DMS 273 (cell line): ENCODE measurements at regions not wholly inside any gene's neighbourhood (a gene's known extent, or its start where the extent isn't known, plus 50 kb on each side); places are given as distances from the start of the nearest gene placed in this dataset.
"Not testable (repeated sequence)": the region's sequence is repeated elsewhere in the genome, so short reads cannot be mapped to it uniquely, and the experiment has no call there.

Source experiments
- DNase-seq: peaks from one replicate; lab custom pipeline; 2025; ENCODE audit not compliant: unreplicated experiment; lab: John Stamatoyannopoulos, UW

DNA sequence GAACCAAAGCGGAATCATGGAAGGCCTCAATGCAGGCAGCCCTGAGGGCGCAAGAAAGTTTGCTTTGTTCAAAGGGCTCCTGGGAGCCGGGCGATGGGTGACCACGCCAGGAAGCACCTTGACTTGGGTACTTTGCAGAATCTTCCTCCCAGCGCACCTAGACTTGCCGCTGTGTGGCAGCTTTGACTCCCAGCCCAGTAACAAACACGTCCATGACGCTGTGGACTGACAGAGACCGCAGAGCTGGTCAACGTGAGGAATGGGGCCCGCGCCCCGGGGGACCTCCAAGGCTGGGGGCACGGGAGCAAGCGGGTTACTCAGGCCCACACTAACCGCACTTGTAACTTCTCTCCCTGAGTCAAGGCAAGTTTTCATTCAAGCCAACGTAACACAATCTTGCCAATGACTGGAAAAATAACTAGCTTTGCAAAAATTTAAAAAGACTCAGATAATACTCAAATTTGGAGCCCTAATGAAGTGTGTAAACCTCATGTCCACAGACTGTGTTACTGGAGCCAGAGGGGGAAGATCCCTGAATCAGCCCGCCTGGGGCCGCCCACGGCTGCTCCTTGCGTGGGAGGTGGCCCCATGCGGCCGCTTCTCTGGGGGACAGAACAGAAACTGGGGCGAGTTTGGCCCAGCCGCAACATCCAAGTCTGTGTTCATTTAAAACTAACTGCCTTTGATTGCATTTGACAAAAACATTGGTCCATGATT lies 130.8 kb downstream of the DNAJB6 start:
- no peak for DNase-seq

DNA sequence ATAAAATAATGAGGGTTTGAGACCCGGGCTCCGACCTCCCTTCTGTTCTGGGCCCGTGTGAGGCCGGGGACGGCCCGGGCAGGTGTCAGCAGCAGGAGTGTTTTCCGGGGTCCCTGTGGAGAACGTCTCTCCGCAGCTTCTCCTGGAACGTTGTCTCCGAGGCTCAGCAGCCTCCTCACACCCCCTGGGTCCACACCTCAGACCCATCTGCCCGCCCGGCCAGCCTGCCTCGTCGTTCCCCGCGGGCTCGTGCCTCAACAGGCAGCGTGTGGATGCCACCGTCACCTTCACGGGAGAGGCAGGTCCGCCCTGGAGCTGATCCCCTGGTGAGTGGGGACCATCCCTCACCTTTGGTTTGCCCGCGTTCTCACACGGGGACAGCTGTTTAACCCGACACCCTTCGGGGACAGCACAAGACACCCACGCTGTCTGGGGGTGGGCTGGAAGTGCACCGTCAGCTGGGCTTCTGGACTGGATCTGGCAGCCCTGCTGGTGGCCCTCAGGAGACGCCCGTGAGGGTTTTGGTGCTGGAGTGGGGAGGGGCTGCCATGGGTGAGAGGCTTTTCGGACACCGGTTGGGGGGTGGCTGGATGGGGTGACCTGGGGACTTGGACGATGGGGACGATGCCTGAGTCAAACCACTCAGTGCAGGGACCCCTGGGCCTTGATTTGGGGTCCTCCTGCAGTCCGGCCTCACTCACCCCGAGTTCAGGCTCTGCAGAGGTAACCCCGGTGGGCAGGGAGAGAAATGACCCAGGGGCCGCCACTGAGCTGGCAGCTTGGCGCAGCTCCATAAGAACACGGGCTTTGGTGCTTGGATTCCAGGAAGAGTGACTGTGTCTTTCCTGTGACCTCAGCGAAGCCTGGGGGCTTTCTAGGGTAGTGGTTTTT lies 131.7 kb downstream of the DNAJB6 start:
- no peak for DNase-seq

DNA sequence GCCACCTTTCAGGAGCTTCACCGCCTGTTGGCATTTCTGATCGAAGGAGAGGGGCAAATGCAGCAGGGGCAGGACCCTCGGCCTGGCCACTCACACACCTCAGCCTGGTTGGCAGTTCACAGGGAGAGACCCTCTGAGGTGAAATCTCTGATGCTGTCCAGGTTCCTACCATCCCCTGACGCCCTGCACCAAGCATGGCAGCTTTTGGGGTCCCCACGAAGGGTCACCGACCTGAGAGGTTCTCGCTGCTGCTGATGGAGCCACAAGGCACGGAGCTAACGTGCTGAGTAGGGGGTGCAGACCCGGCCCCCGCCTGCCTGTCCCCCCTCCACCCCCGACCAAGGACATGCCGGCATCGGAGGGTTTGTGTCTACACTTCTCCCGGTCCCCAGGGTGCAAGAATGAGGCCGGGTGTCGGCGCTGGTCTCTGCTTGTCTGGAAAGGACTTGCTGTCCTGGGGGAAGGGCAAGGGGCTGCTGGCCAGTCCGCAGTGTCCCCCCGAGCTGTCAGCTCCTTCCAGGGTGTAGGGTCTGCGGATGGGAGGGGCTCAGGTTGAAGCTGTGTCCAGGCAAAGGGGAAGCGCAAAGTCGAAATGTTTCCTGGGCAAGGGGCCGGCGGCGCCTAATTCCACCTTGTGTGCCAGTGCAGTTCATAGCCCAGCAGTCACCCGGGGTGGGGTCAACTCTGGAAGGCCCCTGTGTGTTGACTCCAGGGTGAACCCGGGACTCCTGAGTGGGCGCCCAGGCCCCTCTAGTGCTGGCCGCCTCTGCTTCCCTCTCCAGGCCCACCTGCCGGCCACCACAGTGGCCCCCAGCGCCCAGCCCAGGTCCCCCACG lies 132.6 kb downstream of the DNAJB6 start:
- DNase-seq = no peak

DNA sequence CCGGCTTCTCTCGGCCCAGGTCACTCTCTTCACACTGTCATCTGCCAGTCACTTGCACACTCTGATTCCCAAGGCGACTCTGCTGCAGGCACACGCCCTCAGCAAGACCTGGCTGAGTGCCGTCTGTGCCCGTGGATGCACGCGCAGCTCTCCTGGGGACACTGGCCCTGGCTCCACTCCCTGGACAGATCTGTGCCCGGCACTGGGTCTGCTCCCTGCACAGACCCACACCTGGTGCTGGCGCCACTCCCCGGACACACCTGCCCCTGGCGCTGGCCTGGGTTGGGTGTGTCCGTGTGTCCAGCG lies 133.2 kb downstream of the DNAJB6 start:
- no peak for DNase-seq

DNA sequence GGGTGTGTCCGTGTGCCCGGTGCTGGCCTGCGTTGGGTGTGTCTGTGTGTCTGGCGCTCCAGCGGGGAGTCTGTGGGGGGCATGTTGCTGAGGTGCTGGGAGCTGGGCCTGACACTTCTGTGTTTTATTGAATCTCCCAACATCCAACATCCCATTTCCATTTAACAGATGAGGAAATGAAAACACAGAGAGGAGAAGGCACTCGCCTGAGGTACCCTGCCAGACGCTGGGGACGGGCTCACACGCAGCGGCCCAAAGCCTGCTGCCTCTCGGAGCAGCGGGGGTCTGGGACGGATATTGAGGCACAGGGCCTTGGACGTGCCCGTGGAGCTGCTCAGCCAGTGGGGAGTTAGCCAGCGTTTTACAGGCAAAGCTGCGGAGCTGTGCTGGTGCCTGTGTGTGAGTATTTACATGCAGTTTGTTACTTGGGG lies 133.9 kb downstream of the DNAJB6 start:
- DNase-seq = no peak

DNA sequence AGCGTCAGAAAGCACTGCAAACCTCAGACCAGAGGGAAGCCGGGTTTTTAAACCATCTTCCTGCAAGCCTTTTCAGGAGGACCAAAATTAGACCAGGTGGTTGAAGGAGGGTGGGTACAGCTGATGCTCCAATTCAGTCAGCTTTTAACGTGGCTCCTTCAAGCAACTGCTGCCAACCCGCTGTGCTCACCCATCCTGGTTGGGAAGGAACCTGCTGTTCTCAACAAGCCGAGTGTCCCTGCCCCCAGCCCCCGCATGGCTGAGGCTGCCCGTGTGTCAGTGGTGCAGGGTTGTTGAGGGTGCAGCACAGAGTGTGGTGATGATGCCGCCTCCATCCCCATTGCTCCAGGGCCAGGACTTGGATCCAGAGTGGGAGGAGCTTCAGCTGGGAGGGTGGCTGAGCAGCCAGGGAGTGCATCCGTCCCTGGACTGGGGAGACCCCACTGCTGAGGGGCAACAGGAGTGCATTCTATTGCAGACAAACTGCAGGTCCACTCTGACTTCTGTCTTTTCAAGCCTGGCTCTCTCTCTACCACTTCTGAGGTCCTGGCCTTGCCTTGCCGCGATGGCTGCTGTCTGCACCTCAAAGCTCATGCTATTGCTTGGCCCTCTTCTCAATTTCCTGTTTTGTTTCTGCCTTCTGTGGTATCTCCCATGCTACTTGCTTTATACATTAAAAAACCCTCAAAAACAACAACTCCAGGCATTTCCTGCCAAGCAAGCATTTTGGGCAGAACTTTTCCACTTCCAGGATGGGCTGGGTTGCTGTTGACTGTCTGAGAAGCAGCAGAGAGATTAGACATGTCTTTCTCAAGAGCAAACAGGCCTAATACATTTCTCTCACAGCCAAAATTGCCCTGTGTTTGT lies 134.7 kb downstream of the DNAJB6 start:
- no peak for DNase-seq

DNA sequence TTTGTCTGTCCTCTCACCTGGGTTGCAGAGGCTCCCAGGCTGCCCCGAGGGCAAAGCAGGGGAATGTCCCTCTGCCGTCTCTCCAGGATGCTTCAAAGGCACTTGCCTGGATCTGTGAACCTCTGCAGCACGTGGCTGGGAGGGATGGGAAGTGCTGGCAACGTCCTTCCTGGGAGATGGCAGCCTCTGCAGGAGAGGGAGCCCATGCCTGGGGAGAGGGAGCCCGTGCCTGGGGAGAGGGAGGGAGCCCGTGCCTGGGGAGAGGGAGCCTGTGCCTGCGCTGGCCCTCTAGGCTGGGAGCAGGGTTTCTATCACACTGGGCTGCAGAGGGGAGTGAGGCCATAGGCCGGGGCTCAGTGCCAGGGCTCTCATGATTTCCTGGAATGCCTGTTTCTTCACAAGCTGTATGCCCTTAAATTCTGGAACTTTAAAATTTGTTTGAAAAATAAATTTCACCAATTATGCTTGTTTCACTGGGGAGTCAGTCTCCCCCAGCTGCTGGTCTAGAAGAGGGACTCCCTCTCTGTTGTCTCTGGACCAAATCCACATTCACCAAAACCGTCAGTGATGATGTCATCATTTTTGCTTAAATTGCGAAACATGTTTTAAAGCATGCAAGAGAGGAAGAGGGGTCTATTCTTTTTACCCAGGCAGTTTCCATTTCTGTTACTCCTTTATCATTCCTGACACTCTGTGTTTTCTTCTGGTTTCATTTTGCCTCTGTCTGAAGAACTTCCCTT lies 135.7 kb downstream of the DNAJB6 start:
- DNase-seq = no peak

DNA sequence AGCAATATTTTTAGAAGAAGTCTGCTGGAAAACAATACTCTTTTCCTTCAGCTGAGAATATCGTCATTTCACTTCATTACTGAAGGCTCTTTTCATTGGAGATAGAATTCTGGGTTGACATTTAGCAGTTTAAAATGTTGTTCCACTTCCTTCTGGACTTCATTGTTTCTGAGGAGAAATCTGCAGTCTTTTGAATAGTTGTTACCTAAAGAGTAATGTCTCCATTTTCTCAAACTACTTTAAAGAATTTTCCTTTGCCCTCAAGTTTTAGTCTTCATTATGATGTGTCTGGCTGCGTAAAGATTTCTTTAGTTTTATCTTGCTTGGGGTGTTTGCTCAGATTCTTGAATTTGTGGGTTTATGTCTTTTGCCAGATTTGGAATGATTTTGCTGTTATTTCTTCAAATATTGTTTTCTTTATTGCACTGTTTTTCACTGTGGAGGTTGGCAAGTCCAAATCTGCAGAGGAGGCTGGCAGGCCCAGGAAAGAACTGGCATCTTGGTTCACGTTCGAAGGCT lies 136.3 kb downstream of the DNAJB6 start:
- no peak for DNase-seq

DNA sequence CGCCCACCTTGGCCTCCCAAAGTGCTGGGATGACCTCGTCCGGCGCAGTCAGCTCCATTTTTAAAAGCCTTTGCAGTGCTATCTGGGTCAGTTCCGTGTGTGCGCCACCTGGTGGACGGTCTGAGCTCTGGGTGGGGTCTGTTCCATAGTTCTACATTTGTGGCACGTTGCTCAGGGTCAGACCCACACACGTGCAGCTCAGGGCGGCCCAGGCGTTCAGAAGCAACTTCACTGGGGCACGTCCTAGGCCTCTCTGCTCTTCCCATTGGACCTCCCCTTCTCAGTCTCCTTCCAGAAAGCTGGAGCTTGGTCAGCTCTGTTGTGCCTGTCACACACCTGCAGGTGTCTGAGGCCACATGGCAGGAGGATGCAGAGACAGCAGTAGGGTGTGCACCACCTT lies 137.9 kb downstream of the DNAJB6 start:
- DNase-seq = peak; percentile 62

DNA sequence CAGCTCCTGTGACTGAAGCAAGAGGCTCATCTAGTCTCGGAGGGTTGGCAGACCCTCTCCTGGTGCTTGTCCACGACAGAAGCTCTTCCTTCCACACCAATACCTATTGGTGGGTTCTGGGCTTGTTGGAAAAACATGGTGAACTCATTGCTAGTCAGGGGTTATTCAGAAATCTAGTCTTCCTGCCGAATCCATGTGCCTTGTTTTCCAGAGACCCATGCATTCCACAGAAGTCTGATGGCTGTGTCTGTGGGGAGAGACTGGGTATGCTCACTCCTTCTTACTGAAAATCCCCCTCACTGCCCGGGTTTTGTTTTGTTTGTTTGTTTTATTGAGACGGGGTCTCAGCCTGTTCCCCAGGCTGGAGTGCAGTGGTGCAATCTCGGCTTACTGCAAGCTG lies 138.3 kb downstream of the DNAJB6 start:
- no peak for DNase-seq

DNA sequence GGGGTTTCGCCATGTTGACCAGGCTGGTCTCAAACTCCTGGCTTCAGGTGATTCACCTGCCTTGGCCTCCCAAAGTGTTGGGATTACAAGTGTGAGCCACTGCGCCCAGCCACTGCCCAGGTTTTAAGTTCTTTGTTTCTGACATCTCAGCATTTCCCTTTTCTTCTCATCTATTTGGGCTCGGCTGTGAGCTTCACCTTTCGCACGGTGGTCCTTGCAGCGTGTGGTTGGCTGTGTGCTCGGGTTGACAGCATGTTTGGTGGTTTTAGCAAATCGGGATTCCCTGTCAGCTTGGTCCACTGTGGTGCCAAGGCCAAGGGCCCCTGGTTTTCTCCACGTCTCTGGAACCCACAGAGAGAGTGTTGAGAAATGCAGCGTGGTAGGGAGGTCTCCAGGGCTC lies 138.8 kb downstream of the DNAJB6 start:
- no peak for DNase-seq

DNA sequence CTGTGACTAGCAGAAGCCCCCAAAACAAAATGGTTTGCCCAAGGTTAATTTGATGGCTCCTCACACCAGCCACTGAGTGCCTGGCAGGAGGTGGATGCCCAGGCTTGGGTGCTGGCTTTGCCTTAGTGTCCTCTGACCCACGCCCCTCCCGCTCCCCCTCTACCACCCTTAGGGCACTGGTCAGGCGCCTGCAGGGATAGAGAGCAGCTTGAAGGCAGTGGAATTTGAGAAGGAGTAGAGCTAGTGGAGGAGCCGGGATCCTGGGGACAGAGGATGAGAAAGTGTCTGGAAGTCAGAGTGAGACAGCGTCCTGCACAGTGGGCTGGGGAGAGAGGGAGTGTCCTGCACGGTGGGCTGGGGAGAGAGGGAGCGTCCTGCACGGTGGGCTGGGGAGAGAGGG lies 139.4 kb downstream of the DNAJB6 start:
- DNase-seq = no peak

DNA sequence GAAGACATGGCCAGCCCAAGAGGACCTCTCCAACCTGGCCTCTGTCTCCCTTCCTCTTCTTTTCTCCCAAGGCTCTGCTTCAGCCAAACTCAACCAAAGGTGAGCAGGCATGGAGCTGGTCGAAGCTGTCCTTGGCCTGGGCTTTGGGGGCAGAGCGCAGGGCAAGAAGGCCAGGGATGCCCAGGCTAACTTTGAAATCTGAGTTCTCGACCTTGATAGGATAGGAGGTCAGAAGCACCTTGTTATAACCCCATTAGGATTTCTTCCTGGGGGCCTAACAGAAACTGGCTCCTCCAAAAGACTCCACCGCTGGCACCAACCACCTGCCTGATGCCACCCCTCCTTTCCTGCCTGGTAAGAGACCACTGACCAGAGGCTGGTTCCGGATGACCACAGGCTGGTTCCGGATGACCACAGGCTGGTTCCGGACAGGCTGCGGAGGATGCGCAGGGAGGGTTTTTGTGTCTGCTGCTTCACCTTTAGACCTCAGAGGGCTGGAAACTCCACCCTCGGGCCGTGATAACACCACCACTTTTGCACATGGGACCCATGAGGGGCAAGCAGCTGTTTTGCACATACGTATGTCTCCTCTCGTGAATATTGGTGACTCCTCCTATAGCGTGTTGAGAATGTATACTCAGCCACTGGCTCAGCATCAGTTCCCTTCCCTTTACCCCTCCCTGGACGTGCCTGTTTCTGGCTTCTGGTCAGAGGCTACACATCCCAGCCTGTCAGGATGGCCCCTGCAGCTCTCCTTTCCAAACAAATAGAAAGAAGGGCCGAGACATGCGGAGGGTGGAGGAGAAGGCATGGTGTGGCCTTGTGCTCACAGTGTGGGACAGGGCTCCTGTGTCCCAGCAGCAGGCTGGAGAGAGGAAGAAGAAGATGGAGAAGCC lies 140.1 kb downstream of the DNAJB6 start:
- DNase-seq = no peak

DNA sequence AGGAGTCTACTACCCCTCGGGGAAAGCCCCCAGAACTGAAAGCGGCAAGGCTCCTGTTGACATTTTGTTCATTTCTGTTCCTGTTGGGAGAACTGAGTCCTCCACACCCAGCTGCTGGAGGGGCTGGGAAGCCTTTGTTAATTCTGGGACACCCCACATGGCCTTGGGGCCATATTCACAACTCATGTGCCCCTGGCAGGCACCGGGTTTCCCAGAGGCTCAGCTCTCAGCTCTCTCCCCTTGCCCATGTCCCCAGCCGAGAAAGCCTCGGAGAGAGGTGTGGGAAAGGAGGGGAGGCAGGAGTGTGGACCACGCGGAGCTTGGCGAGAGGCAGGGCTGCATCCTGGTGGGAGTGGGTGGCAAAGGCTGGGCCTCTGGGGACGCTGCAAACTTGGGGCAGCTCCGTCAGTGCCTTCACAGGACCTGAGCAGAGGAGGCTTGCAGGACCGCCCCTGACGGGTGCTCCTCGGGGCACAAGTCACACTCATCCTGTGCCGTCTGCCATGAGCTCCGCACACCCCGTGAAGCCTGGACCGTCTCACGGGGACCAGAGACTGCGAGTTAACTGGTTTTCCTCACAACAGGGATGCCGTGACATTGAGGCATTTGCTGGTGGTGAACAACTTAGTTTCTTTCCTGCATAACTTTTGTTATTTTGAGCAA lies 140.9 kb downstream of the DNAJB6 start:
- DNase-seq = no peak

DNA sequence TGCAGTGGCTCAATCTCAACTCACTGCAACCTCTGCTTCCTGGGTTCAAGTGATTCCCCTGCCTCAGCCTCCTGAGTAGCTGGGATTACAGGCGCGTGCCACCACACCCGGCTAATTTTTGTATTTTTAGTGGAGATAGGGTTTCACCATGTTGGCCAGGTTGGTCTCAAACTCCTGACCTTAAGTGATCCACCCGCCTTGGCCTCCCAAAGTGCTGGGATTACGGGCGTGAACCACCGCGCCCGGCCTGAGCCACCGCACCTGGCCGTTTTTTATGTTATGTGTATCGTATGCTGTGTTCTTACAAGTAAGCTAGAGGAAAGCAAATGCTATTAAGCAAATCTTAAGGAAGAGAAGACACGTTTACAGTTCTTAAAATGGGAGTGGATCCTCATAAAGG lies 141.8 kb downstream of the DNAJB6 start:
- DNase-seq = not testable (repeated sequence)

DNA sequence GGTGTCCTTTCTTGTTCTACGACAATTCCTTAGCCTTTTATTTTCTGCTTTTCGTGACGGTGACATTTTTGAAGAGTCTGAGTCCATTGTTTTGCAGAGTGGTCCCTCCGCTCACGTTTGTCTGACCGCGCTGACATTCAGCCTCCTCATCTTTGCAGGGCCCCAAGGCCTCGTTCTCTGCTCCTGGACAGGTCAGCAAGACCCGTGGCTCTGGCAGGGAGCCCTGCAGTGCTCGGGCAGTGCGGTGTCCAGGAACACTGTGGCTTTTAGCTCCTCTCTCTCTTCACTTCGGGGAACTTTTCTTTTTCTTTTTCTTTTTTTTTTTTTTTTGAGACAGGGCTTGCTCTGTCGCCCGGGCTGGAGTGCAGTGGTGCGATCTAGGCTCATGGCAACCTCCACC lies 142.5 kb downstream of the DNAJB6 start:
- DNase-seq = no peak

DNA sequence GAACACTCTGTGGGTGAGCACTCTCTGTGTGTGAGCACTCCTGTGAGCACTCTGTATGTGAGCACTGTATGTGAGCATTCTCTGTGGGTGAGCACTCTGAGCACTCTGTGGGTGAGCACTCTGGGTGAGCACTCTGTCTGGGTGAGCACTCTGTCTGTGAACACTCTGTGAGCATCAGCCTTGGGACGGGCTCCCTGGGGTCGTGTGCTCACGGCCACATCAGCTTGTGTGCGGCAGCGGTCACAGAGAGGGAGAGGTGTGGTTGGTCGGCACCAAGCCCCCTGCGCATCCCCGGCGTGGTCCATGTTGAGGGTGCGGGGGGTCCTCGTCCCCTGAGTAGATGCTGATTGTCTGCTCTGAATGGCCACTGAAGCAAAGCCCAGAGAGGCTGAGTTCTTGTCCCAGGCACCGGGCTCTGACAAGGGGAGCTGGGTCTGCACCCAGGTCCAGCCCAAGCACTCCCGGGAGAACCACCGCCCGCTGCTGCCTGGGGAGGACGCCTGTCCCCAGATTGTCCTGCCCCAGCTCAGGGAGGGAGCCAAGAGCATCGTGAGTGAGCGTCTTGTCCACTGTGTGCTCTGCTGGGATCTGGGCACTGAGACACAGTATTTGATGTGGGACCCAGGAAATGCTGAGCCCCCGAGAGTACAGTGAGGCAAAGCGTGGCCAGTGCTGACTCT lies 143.7 kb downstream of the DNAJB6 start:
- no peak for DNase-seq

DNA sequence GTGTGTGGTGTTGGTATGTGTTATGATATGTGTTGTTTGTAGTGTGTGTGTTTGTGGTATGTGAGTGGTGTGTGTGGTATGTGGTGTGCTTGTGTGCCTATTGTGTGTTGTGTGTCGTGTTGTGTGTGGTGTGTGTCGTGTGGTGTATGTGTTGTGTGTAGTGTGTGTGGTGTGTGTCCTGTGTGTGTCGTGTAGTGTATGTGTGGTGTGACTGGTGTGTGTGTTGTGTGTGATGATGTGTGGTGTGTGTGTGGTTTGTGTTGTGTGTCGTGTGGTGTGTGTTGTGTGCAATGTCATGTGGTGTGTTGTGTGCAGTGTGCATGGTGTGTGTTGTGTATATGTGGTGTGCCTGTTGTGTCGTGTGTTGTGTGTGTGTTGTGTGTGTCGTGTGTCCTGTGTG lies 144.6 kb downstream of the DNAJB6 start:
- no peak for DNase-seq
